Parathyroid adenoma (tissue), 2 donors: ENCODE measurements at regions not wholly inside any gene's neighbourhood (a gene's known extent, or its start where the extent isn't known, plus 50 kb on each side); places are given as distances from the start of the nearest gene placed in this dataset.
A peak's percentile ranks its signal among the peaks of the same experiment; 100 is the strongest.

Experiments used
- H2AFZ ChIP-seq: fragments of 300-600 bp; sonication (generic); one replicate; pipeline ENCODE4 v1.7.0; 2017; ENCODE audit warnings: antibody characterized with exemption, mild to moderate bottlenecking
- H3K27ac ChIP-seq: fragments of 300-600 bp; sonication (generic); one replicate; pipeline ENCODE4 v1.7.0; 2017
- H3K27me3 ChIP-seq: fragments of 300-600 bp; sonication (generic); one replicate; pipeline ENCODE4 v1.7.0; 2017; ENCODE audit warnings: low read length; ENCODE audit not compliant: control insufficient read depth, insufficient read depth
- H3K36me3 ChIP-seq: fragments of 300-600 bp; sonication (generic); one replicate; pipeline ENCODE4 v1.7.0; 2017; ENCODE audit warnings: low read length; ENCODE audit not compliant: control insufficient read depth, insufficient read depth
- H3K4me1 ChIP-seq: fragments of 300-600 bp; sonication (generic); one replicate; pipeline ENCODE4 v1.7.0; 2017; ENCODE audit warnings: control low read depth
- H3K4me2 ChIP-seq: fragments of 300-600 bp; sonication (generic); one replicate; pipeline ENCODE4 v1.7.0; 2017; ENCODE audit warnings: low read length
- H3K4me3 ChIP-seq: fragments of 300-600 bp; sonication (generic); one replicate; pipeline ENCODE4 v1.7.0; 2017; ENCODE audit warnings: low read depth, low read length
- H3K79me2 ChIP-seq: fragments of 300-600 bp; sonication (generic); one replicate; pipeline ENCODE4 v1.7.0; 2017; ENCODE audit warnings: control low read depth
- H3K9ac ChIP-seq: fragments of 300-600 bp; sonication (generic); one replicate; pipeline ENCODE4 v1.7.0; 2017; ENCODE audit warnings: mild to moderate bottlenecking
- H3K9me3 ChIP-seq: fragments of 300-600 bp; sonication (generic); one replicate; pipeline ENCODE4 v1.7.0; 2017; ENCODE audit warnings: low read length; ENCODE audit not compliant: control insufficient read depth
- CTCF ChIP-seq: fragments of 300-600 bp; sonication (generic); IDR thresholded peaks from one replicate; pipeline ENCODE4 v1.7.0; 2017; ENCODE audit warnings: antibody characterized with exemption, mild to moderate bottlenecking
- donor health status: primary hyperparathyroidism.

GRCh38 chr3:156769721-156770654 is 56.2 kb upstream of the LEKR1 start:
- Histone ChIP-seq H3K9ac (no peak overlapping the region), H3K9me3 (no peaks in the 10 kb centered on the region)
- TF ChIP-seq CTCF = no peak

GRCh38 chr3:156770699-156771414 is 55.3 kb upstream of the LEKR1 start:
- Histone ChIP-seq H3K27me3 (no peaks in the 10 kb centered on the region), H3K9me3 (no peaks in the 10 kb centered on the region), H2AFZ (peak overlapping the region; percentile 4), H3K79me2 (peaks cover 32% of the 10 kb centered on the region), H3K27ac (peak overlapping the region; percentile 98), H3K4me2 (peak overlapping the region; percentile 12), H3K4me1 (peaks cover 59% of the 10 kb centered on the region), H3K9ac (no peak overlapping the region), H3K36me3 (no peaks in the 10 kb centered on the region), H3K4me3 (no peak overlapping the region)
- no peak for TF ChIP-seq CTCF

More at GRCh38 chr3:156769721-156770654, 56.2 kb upstream of the LEKR1 start:
- Histone ChIP-seq H3K4me2 (no peak overlapping the region), H3K4me3 (no peak overlapping the region), H2AFZ (peak overlapping the region; percentile 4), H3K79me2 (peaks cover 30% of the 10 kb centered on the region), H3K27ac (peak overlapping the region; percentile 98), H3K27me3 (no peaks in the 10 kb centered on the region), H3K4me1 (peaks cover 59% of the 10 kb centered on the region), H3K36me3 (no peaks in the 10 kb centered on the region)

GRCh38 chr3:156772588-156773206 is 53.5 kb upstream of the LEKR1 start:
- peaks cover 26% of the 10 kb centered on the region for H3K79me2 ChIP-seq
- no peak for TF ChIP-seq CTCF
- no peak overlapping the region for H3K4me2 ChIP-seq
- peak overlapping the region; percentile 27 for H2AFZ ChIP-seq
- no peak overlapping the region for H3K4me3 ChIP-seq
- peaks cover 65% of the 10 kb centered on the region for H3K4me1 ChIP-seq
- H3K9ac ChIP-seq = no peak overlapping the region
- no peaks in the 10 kb centered on the region for H3K27me3 ChIP-seq
- H3K36me3 ChIP-seq = no peaks in the 10 kb centered on the region
- no peaks in the 10 kb centered on the region for H3K9me3 ChIP-seq
- H3K27ac ChIP-seq = peak overlapping the region; percentile 98

GRCh38 chr3:156776031-156776430 is 50.1 kb upstream of the LEKR1 start:
- no peak overlapping the region for H2AFZ ChIP-seq
- H3K36me3 ChIP-seq = no peaks in the 10 kb centered on the region
- H3K4me2 ChIP-seq = no peak overlapping the region
- no peak overlapping the region for H3K9ac ChIP-seq
- peaks cover 61% of the 10 kb centered on the region for H3K4me1 ChIP-seq
- H3K27me3 ChIP-seq = no peaks in the 10 kb centered on the region
- peaks cover 12% of the 10 kb centered on the region for H3K79me2 ChIP-seq
- no peak overlapping the region for H3K4me3 ChIP-seq
- no peaks in the 10 kb centered on the region for H3K9me3 ChIP-seq
- TF ChIP-seq CTCF = no peak
- H3K27ac ChIP-seq = peak overlapping the region; percentile 76
